ENCODE measurements at regions not wholly inside any gene's neighbourhood (a gene's known extent, or its start where the extent isn't known, plus 50 kb on each side); places are given as distances from the start of the nearest gene placed in this dataset.

- TF ChIP-seq CTCF (IDR thresholded peaks at IDR 0.05 in 4 of 5, conservative IDR thresholded peaks at IDR 0.05 in 1 of 5), result no peak
- no peak for TF ChIP-seq POLR2A (IDR thresholded peaks at IDR 0.05)
Measured at GRCh38 chr5:92994392-92994791, 586.6 kb downstream of the NR2F1-AS1 start.
